ENCODE measurements at regions not wholly inside any gene's neighbourhood (a gene's known extent, or its start where the extent isn't known, plus 50 kb on each side); places are given as distances from the start of the nearest gene placed in this dataset.

- no peak overlapping the region for H3K4me2 ChIP-seq (ENCODE audit: low read depth, low read length)
- H3K36me3 ChIP-seq (replicated peaks; ENCODE audit: insufficient read depth, low read length): no peaks in the 10 kb centered on the region
- H3K9ac ChIP-seq (ENCODE audit: low read length): no peak overlapping the region
- no peaks in the 10 kb centered on the region for H3K27me3 ChIP-seq (replicated peaks; ENCODE audit: insufficient read depth, low read length)
- no peak for DNase-seq
- H3K4me3 ChIP-seq (ENCODE audit: low read length): no peak overlapping the region
- H3K4me1 ChIP-seq (ENCODE audit: low read length): no peaks in the 10 kb centered on the region
- no peaks in the 10 kb centered on the region for H3K9me3 ChIP-seq (replicated peaks; ENCODE audit: insufficient read depth, low read length)
- H4K20me1 ChIP-seq (ENCODE audit: insufficient read depth, low read length): no peaks in the 10 kb centered on the region
- H2AFZ ChIP-seq (ENCODE audit: low read length): no peak overlapping the region
- no peak overlapping the region for H3K27ac ChIP-seq (ENCODE audit: low read length)
- H3F3A ChIP-seq (ENCODE audit: insufficient read depth, low read length): no peaks in the 10 kb centered on the region
- no peaks in the 10 kb centered on the region for H3K79me2 ChIP-seq (ENCODE audit: low read length)
- TF ChIP-seq EZH2 (optimal IDR thresholded peaks at IDR 0.05; ENCODE audit: low read depth, low read length) (no peak), EZH2phosphoT487 (IDR thresholded peaks at IDR 0.05; ENCODE audit: low read length) (no peak), CTCF (IDR thresholded peaks at IDR 0.05; ENCODE audit: low read length) (no peak)
- no peaks in the 10 kb centered on the region for H3K9me2 ChIP-seq (replicated peaks; ENCODE audit: insufficient read depth, low read length)
These were observed 155.3 kb upstream of the SYN3 start for GRCh38 chr22:33213383-33214075.

DNA sequence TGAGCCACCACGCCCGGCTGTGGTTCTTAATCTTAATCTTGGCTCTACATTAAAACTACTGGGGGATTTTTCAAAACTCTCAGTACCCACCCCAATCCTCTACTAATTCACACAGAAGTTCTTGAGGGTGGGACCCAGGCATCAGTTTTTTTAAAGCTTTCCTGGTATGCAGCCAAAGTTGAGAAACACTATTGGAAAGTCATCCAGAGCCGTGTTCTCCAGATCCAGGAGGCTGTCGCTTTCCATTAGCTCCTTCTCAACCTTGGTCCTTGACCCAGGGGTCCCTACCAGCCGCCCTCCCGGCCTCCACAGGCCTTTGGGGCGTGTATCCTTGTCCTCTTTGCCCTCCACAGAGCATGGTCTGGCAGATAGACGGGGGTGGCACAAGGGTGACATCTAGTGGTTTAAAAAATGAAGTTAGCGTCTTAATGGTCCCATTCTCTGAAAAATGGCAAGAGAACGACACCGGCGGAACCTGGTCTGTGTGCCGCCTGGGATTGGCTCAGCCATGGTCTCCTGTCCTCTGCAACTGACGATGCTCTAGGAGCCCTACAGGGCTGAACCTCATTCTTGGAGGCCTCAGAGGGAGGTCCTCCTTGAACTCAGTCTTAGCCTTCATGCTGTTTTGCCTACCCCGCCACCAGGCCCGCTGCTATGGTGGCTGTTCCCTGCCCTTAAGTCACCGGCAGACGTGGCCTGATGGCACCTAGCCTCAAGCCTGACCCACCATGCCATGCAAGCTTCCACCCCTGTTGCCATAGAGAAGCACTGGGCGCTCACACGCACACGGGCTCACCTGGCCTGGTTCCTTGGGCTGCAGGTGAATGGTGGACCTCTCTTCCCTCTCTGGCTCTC is 152.0 kb upstream of the SYN3 start:
- Histone ChIP-seq H3K79me2 (ENCODE audit: low read length) (no peaks in the 10 kb centered on the region), H3K9ac (ENCODE audit: low read length) (no peak overlapping the region), H3K36me3 (replicated peaks; ENCODE audit: insufficient read depth, low read length) (no peaks in the 10 kb centered on the region), H3K9me2 (replicated peaks; ENCODE audit: insufficient read depth, low read length) (no peaks in the 10 kb centered on the region), H3K4me1 (ENCODE audit: low read length) (no peaks in the 10 kb centered on the region), H3K9me3 (replicated peaks; ENCODE audit: insufficient read depth, low read length) (no peaks in the 10 kb centered on the region), H3K27me3 (replicated peaks; ENCODE audit: insufficient read depth, low read length) (no peaks in the 10 kb centered on the region), H3K4me2 (ENCODE audit: low read depth, low read length) (no peak overlapping the region), H3K4me3 (ENCODE audit: low read length) (no peak overlapping the region), H3F3A (ENCODE audit: insufficient read depth, low read length) (no peaks in the 10 kb centered on the region), H4K20me1 (ENCODE audit: insufficient read depth, low read length) (no peaks in the 10 kb centered on the region), H3K27ac (ENCODE audit: low read length) (no peak overlapping the region), H2AFZ (ENCODE audit: low read length) (peak overlapping the region; percentile 53; the same call in 1 of the 2 replicates)
- DNase-seq: peak; percentile 46
- TF ChIP-seq EZH2phosphoT487 (IDR thresholded peaks at IDR 0.05; ENCODE audit: low read length): no peak
- TF ChIP-seq CTCF (IDR thresholded peaks at IDR 0.05; ENCODE audit: low read length): peak; percentile 73
- no peak for TF ChIP-seq EZH2 (optimal IDR thresholded peaks at IDR 0.05; ENCODE audit: low read depth, low read length)

GRCh38 chr22:33204408-33204807 is 146.2 kb upstream of the SYN3 start:
- Histone ChIP-seq H3K36me3 (replicated peaks; ENCODE audit: insufficient read depth, low read length) (no peaks in the 10 kb centered on the region), H3K4me2 (ENCODE audit: low read depth, low read length) (no peak overlapping the region), H3K27me3 (replicated peaks; ENCODE audit: insufficient read depth, low read length) (no peaks in the 10 kb centered on the region), H3K9ac (ENCODE audit: low read length) (no peak overlapping the region), H4K20me1 (ENCODE audit: insufficient read depth, low read length) (no peaks in the 10 kb centered on the region), H3K79me2 (ENCODE audit: low read length) (no peaks in the 10 kb centered on the region), H3K9me2 (replicated peaks; ENCODE audit: insufficient read depth, low read length) (no peaks in the 10 kb centered on the region), H3K4me1 (ENCODE audit: low read length) (no peaks in the 10 kb centered on the region), H3K27ac (ENCODE audit: low read length) (no peak overlapping the region), H3K4me3 (ENCODE audit: low read length) (no peak overlapping the region), H2AFZ (ENCODE audit: low read length) (no peak overlapping the region), H3F3A (ENCODE audit: insufficient read depth, low read length) (no peaks in the 10 kb centered on the region), H3K9me3 (replicated peaks; ENCODE audit: insufficient read depth, low read length) (no peaks in the 10 kb centered on the region)
- no peak for TF ChIP-seq EZH2 (optimal IDR thresholded peaks at IDR 0.05; ENCODE audit: low read depth, low read length)
- no peak for TF ChIP-seq EZH2phosphoT487 (IDR thresholded peaks at IDR 0.05; ENCODE audit: low read length)
- no peak for TF ChIP-seq CTCF (IDR thresholded peaks at IDR 0.05; ENCODE audit: low read length)
- no peak for DNase-seq

Data from MM.1S (cell line).